LNCAP (cell line): ENCODE measurements at regions not wholly inside any gene's neighbourhood (a gene's known extent, or its start where the extent isn't known, plus 50 kb on each side); places are given as distances from the start of the nearest gene placed in this dataset.

Experiments used
- TF ChIP-seq, protein P1 (sequence below): fragments of 450-650 bp; IDR thresholded peaks from 2 replicates; pipeline ENCODE4 v1.5.1; 2017; ENCODE audit warnings: mild to moderate bottlenecking

DNA sequence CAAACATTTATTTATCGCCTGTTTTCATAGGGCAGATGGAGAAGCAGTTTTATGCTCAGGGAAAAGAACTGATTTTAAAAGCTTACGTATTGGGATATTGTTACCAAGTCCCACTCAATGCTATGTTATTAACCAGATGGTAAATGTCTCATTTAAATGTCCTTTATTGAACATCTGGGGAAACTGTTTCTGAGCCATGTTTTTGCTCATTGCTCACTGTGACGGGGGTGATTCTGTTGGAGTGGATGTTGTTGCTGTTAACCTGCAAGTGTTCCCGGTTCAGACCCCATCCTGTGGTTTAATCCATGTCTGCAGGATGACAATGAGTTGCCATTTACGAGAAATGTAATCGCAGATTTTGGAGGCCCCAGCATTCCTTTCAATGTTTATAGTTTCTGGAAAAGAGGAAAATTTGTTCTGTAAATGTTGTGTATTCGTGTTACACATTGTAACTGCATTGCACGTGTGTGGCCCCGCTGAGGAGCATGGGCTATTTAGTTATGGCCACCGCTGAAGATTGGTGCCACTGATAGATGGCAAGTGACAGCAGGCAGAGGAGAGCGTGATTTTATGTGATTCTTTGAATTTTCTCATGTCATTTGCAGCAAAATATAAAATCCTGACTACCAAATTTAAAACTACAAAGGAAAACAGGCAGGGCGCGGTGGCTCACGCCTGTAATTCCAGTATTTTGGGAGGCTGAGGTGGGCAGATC lies 174.8 kb upstream of the COPS8 start:
- TF ChIP-seq, protein P1, sequence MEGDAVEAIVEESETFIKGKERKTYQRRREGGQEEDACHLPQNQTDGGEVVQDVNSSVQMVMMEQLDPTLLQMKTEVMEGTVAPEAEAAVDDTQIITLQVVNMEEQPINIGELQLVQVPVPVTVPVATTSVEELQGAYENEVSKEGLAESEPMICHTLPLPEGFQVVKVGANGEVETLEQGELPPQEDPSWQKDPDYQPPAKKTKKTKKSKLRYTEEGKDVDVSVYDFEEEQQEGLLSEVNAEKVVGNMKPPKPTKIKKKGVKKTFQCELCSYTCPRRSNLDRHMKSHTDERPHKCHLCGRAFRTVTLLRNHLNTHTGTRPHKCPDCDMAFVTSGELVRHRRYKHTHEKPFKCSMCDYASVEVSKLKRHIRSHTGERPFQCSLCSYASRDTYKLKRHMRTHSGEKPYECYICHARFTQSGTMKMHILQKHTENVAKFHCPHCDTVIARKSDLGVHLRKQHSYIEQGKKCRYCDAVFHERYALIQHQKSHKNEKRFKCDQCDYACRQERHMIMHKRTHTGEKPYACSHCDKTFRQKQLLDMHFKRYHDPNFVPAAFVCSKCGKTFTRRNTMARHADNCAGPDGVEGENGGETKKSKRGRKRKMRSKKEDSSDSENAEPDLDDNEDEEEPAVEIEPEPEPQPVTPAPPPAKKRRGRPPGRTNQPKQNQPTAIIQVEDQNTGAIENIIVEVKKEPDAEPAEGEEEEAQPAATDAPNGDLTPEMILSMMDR, result no peak

DNA sequence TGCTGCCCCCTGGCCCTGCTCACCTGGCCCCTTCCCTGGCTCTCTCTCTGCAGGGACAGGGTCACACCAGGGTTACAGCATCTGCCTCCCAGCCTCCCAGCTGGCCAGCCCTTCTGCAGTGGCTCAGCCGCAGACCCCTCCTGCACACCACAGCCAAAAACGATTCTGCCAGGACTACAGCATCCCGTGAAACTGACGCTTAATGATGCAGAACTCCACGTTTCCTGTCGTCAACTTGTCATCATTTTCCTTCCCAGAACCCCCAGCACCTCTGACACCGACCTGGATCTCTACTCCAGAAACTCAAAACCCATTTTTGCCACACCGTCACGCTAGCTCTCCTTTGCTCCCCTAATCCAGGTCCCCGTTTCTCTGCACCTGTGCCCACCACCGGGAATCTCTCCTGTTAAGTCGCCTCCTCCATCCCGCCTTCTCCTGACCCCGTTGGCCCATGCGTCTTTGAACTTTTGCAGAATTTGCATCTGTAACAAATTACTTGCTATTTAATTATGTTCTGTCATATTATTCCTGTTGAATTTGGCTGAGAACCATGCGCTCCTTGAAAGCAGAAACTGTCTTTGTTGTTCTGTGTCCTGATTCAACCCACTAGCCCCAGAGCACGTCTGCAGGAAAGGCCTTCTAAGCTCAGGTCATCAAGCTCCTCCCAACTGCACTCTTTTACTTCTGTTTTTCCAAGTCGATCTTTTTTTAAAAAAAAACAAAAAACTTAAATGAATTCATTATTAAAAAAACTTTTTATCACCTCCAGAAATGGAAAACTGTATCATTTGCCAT lies 173.2 kb upstream of the COPS8 start:
- TF ChIP-seq, protein P1, result no peak

DNA sequence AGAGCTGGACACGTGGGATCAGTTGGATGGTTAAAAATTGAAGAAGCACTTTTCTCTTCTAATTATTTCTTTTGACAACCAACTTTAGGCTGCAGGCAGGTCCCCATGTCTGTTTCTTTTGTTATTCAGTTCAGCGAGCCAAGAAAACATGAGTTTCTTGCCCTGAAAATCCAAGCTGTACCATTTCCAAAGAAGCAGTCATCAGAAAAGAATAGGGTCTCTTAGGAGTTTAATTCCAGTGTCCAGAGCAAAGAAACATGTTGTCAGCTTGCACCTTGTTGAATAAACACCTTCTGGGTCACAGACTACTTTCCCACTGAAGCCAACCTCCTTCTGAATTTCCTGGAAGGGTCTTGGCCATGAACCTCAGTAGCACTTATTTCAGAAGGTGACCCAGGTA lies 170.5 kb upstream of the COPS8 start:
- TF ChIP-seq, protein P1, result no peak

DNA sequence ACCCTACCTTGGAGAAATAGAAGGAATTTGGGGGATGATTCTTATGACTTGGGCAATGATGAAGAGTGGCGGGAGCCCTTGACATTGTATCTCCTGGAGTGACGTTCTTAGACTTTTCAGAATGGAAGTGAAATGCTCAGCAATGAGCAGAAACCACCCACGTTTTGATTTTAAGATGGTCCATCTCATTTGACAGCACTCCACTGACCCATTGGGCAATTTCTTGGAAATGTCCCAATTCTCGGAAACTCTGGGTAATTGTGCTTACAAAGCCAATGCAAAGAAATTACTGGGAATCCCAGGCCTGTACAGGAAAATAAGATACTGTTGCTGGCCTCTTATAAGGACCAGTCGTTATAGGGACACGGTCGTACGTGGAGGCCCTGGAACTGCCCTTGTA lies 170.0 kb upstream of the COPS8 start:
- TF ChIP-seq, protein P1, result no peak

DNA sequence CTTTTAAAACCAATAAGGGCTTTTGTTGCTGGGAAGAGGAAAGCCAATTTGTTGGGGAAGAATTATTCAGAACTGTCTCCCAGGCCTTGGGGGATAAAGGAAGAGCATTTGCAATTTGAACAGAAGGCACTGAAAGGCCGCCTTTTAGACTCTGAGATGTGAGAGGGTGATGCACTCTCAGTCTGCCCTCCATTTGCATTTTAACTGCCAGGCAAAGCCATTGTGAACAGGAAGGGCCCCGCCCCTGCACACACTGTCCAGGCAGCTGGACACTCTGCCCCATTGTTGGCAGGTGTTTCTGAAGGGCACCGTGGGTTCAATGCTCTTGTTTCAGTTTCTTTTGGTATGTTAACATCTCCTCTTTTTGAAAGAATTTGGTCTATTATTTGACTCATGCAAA lies 169.5 kb upstream of the COPS8 start:
- TF ChIP-seq, protein P1, result no peak

DNA sequence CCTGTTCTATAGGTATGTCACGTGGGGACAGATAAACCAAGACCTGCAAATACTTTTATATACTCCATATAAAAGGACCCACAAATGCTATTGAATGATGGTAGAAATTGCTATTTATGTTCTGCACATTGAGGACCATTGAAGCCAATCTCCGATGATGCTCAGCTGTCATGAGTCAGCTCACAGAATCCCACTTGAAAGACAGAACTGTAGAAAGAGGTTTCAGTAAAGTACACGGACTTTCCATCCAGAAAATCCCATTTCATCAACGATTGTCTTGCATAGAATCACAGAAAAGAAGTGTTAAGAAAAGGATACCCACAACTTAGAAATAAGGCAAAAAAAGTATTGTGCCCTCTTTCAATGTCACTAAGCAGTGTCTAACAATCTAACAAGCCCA lies 169.0 kb upstream of the COPS8 start:
- TF ChIP-seq, protein P1, result no peak

DNA sequence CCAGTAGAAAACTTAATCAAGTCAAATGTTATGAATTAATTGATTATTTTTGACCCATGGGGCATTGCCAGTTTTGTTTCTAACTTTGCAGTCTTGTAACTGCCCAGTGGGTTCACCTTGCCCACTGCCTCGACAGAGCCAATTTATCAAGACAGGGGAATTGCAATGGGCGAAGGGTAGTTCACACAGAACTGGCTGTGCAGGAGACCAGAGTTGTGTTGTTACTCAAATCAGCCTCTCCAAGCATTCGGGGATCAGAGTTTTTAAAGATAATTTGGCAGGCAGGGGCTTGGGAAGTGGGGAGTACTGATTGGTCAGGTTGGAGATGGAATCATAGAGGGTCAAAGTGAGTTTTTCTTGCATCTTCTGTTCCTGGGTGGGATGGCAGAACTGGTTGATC lies 168.5 kb upstream of the COPS8 start:
- TF ChIP-seq, protein P1, result no peak
